B cell (primary cell): ENCODE measurements at regions not wholly inside any gene's neighbourhood (a gene's known extent, or its start where the extent isn't known, plus 50 kb on each side); places are given as distances from the start of the nearest gene placed in this dataset.

Experiments used
- ATAC-seq: fragments of 200-7000 bp; cut with Tn5 transposase; one replicate; pipeline ENCODE4 v1.10.0; 2021; ENCODE audit warnings: low read depth, mild to moderate bottlenecking, moderate number of reproducible peaks, moderate library complexity
- CTCF ChIA-PET: fragments of 350-600 bp; sonication (Branson Sonifier 250); formaldehyde crosslinking; loops from one replicate; lab custom pipeline; 2021; ENCODE audit warnings: antibody characterized with exemption, inconsistent platforms; lab: Charles Lee
- POLR2A ChIA-PET: fragments of 350-600 bp; sonication (Branson Sonifier 250); formaldehyde crosslinking; loops from one replicate; lab custom pipeline; 2021; ENCODE audit warnings: antibody characterized with exemption; lab: Charles Lee
- DNase-seq: peaks from one replicate; pipeline ENCODE4 v3.0.0; 2013
- H2AFZ ChIP-seq: 2 replicates; pipeline ENCODE4 v1.6.1; 2012; ENCODE audit warnings: mild to moderate bottlenecking, low read depth, low read length; ENCODE audit not compliant: insufficient read depth, poor library complexity, severe bottlenecking
- H3K27ac ChIP-seq, 2 donors: 1 replicate in 1 of 2; 2 replicates in 1 of 2; pipeline ENCODE4 v1.5.1; 2012 to 2013; ENCODE audit warnings: low read length in 2 of 2, mild to moderate bottlenecking in 2 of 2, moderate library complexity in 1 of 2
- H3K27me3 ChIP-seq, 4 experiments: fragments of 200-600 bp in 1 of 4; sonication (generic) in 1 of 4; replicated peaks in 1 of 4; 1 replicate in 2 of 4; 2 replicates in 2 of 4; pipeline versions ENCODE4 v1.6.1 to v1.7.0; 2013 to 2016; ENCODE audit warnings: low read length in 3 of 4, mild to moderate bottlenecking in 2 of 4, mixed read lengths in 1 of 4, moderate library complexity in 1 of 4; ENCODE audit not compliant: insufficient read depth in 4 of 4, control insufficient read depth in 3 of 4; ENCODE audit errors: control extremely low read depth in 1 of 4
- H3K36me3 ChIP-seq, 2 experiments: replicated peaks in 1 of 2; 1 replicate in 1 of 2; 2 replicates in 1 of 2; pipeline versions ENCODE4 v1.6.1 to v1.7.1; 2013; ENCODE audit warnings: low read length in 1 of 2; ENCODE audit not compliant: insufficient read depth in 2 of 2, control insufficient read depth in 1 of 2; ENCODE audit errors: control extremely low read depth in 1 of 2, extremely low read depth in 1 of 2
- H3K4me1 ChIP-seq, 2 donors: fragments of 200-600 bp in 1 of 2; sonication (generic) in 1 of 2; 1 replicate in 1 of 2; 2 replicates in 1 of 2; pipeline versions ENCODE4 v1.5.1 to v1.6.1; 2013 to 2017; ENCODE audit warnings: low read length in 2 of 2; ENCODE audit not compliant: control insufficient read depth in 2 of 2, insufficient read depth in 2 of 2
- H3K4me2 ChIP-seq: replicated peaks from 2 replicates; pipeline ENCODE3; 2012; ENCODE audit warnings: mild to moderate bottlenecking, low read depth, low read length; ENCODE audit not compliant: poor library complexity, severe bottlenecking
- H3K4me3 ChIP-seq, 5 experiments: fragments of 200-600 bp in 1 of 5; sonication (generic) in 1 of 5; 1 replicate in 3 of 5; 2 replicates in 2 of 5; pipeline versions ENCODE4 v1.5.1 to v1.7.0; 2011 to 2016; ENCODE audit warnings: low read length in 4 of 5, mild to moderate bottlenecking in 4 of 5, low read depth in 2 of 5, control low read depth in 1 of 5, moderate library complexity in 1 of 5; ENCODE audit not compliant: insufficient read depth in 1 of 5; ENCODE audit errors: control extremely low read depth in 1 of 5, extremely low read depth in 1 of 5
- H3K79me2 ChIP-seq: fragments of 200-600 bp; sonication (generic); one replicate; pipeline ENCODE4 v1.6.0; 2016; ENCODE audit warnings: low read length; ENCODE audit not compliant: control insufficient read depth, insufficient read depth
- H3K9ac ChIP-seq: fragments of 200-600 bp; sonication (generic); 2 replicates; pipeline ENCODE4 v1.6.1; 2017; ENCODE audit warnings: mild to moderate bottlenecking, low read length, moderate library complexity
- H3K9me3 ChIP-seq, 3 donors: one replicate each; pipeline versions ENCODE4 v1.6.1 to v1.7.1; 2013; ENCODE audit warnings: low read length in 2 of 3; ENCODE audit not compliant: control insufficient read depth in 2 of 3, insufficient read depth in 1 of 3; ENCODE audit errors: control extremely low read depth in 1 of 3
- H4K20me1 ChIP-seq: 2 replicates; pipeline ENCODE4 v1.6.0; 2012; ENCODE audit warnings: mild to moderate bottlenecking, low read length; ENCODE audit not compliant: insufficient read depth, control insufficient read depth, poor library complexity, severe bottlenecking
- H3K27ac Mint-ChIP-seq: one replicate; pipeline ENCODE4 v1.8.0; 2021; ENCODE audit warnings: mixed read lengths
- H3K27me3 Mint-ChIP-seq: one replicate; pipeline ENCODE4 v1.8.0; 2021; ENCODE audit warnings: mixed read lengths
- H3K4me1 Mint-ChIP-seq: one replicate; pipeline ENCODE4 v1.8.0; 2021; ENCODE audit warnings: mixed read lengths
- H3K4me3 Mint-ChIP-seq: one replicate; pipeline ENCODE4 v1.8.0; 2021; ENCODE audit warnings: mixed read lengths
- H3K9me3 Mint-ChIP-seq: one replicate; pipeline ENCODE4 v1.8.0; 2022; ENCODE audit warnings: mixed read lengths; ENCODE audit not compliant: insufficient read depth
- CTCF ChIP-seq: fragments of 200-600 bp; IDR thresholded peaks from one replicate; pipeline ENCODE4 v1.8.0; 2022; ENCODE audit warnings: antibody characterized with exemption, mild to moderate bottlenecking
- EZH2 ChIP-seq: IDR thresholded peaks from 2 replicates; pipeline ENCODE4 v1.6.1; 2012; ENCODE audit warnings: borderline replicate concordance, low read depth, mild to moderate bottlenecking, moderate library complexity, low read length; ENCODE audit not compliant: insufficient read depth, poor library complexity, severe bottlenecking
- WGBS: methylation state at CpG from one replicate; pipeline ENCODE4 v1.1.5; 2013; ENCODE audit warnings: missing lambda C conversion rate; ENCODE audit not compliant: insufficient coverage; 5-methylcytosine and 5-hydroxymethylcytosine counted together
- intact Hi-C: fragments of 100-400 bp; cut with micrococcal nuclease; formaldehyde crosslinking; loops from one replicate; pipeline ENCODE4 v1.10.0; 2022

DNA sequence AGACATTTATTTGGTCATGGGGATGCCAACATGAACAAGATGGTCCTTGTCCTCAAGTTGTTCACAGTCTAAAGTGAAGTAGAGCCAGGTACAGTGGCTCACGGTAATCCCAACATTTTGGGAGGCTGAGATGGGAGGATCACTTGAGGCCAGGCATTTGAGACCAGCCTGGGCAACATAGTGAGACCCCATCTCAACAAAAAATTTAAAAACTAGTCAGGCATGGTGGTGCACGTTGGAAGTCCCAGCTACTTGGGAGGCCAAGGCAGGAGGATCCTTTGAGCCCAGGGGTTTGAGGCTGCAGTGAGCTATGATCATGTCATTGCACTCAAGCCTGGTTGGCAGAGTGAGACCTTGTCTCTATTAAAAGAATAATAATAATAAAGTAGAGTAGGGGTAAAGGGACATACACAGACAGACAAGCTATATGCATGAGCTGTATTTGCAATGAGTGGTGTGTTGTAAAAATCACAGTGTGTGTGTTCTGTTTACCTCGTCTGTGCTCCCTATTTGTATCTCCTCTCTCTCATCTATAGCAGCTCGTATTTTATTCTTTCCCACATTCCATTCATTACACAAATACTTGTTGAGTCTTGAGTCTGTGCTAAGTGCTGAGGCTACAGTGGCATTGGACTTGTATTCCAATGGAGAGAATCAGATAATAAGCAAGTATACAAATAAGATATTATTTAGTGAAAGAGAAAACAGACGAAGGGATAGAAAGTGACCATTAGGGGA is 73.9 kb upstream of the DHX40 start:
- ATAC-seq = no peak
- no peak for TF ChIP-seq CTCF
- TF ChIP-seq EZH2 = no peak
- POLR2A ChIA-PET = no interaction called here

DNA sequence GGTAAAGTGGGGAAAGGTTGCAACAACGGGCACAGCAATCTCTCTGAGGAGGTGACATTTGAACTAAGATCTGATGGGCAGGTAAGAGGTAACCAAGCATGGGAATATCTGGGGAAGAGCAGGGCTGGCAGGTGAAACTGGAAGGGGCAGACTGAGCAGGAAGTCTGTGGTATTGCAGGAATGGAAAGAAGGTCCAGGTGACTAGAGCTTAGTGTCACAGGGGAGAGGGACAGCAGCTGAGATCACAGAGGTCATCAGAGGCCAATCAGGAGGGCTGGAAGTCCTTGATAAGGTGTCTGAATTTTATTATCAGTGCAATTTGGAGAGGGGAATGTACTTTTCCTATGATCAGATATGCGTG is 73.3 kb upstream of the DHX40 start:
- POLR2A ChIA-PET = no interaction called here
- H3K4me3 Mint-ChIP-seq = no peak overlapping the region
- CTCF ChIA-PET = no interaction called here
- H3K4me2 ChIP-seq = no peak overlapping the region
- H3K4me1 Mint-ChIP-seq = no peaks in the 10 kb centered on the region
- no peaks in the 10 kb centered on the region for H3K36me3 ChIP-seq
- no peaks in the 10 kb centered on the region for H3K4me1 ChIP-seq
- H3K9me3 Mint-ChIP-seq = no peaks in the 10 kb centered on the region
- DNase-seq (no peak), ATAC-seq (no peak)
- no peak overlapping the region for H3K9ac ChIP-seq
- peaks cover 0 to 3% (median 0%) of the 10 kb centered on the region in 4 experiments for H3K27me3 ChIP-seq
- WGBS = 78% methylated on average over 1 of the region's 2 CpGs
- intact Hi-C loops = no loop called here
- no peak overlapping the region for H3K27ac Mint-ChIP-seq
- H3K27me3 Mint-ChIP-seq = peaks cover 18% of the 10 kb centered on the region
- no peak overlapping the region for H3K27ac ChIP-seq
- TF ChIP-seq CTCF (no peak), EZH2 (no peak)
- no peaks in the 10 kb centered on the region for H4K20me1 ChIP-seq
- no peaks in the 10 kb centered on the region for H3K9me3 ChIP-seq
- H2AFZ ChIP-seq = no peak overlapping the region
- H3K4me3 ChIP-seq = no peak overlapping the region
- no peaks in the 10 kb centered on the region for H3K79me2 ChIP-seq

More for the DNA sequence above, 73.9 kb upstream of the DHX40 start:
- H3K27ac ChIP-seq = no peak overlapping the region
- H3K36me3 ChIP-seq = no peaks in the 10 kb centered on the region
- peaks cover 18% of the 10 kb centered on the region for H3K27me3 Mint-ChIP-seq
- H3K9me3 ChIP-seq = no peaks in the 10 kb centered on the region
- no peaks in the 10 kb centered on the region for H4K20me1 ChIP-seq
- no peak overlapping the region for H3K4me3 Mint-ChIP-seq
- H2AFZ ChIP-seq = no peak overlapping the region
- no peak overlapping the region for H3K4me2 ChIP-seq
- intact Hi-C loops = no loop called here
- no peaks in the 10 kb centered on the region for H3K79me2 ChIP-seq
- H3K4me1 ChIP-seq = no peaks in the 10 kb centered on the region
- WGBS = 86% methylated on average over 3 of the region's 5 CpGs
- no peaks in the 10 kb centered on the region for H3K9me3 Mint-ChIP-seq
- H3K4me3 ChIP-seq = no peak overlapping the region
- no peak overlapping the region for H3K9ac ChIP-seq
- CTCF ChIA-PET = no interaction called here
- no peak overlapping the region for H3K27ac Mint-ChIP-seq
- H3K4me1 Mint-ChIP-seq = no peaks in the 10 kb centered on the region
- no peak for DNase-seq
- H3K27me3 ChIP-seq = peaks cover 0 to 3% (median 0%) of the 10 kb centered on the region in 4 experiments
